ENCODE measurements at regions not wholly inside any gene's neighbourhood (a gene's known extent, or its start where the extent isn't known, plus 50 kb on each side); places are given as distances from the start of the nearest gene placed in this dataset.

DNA sequence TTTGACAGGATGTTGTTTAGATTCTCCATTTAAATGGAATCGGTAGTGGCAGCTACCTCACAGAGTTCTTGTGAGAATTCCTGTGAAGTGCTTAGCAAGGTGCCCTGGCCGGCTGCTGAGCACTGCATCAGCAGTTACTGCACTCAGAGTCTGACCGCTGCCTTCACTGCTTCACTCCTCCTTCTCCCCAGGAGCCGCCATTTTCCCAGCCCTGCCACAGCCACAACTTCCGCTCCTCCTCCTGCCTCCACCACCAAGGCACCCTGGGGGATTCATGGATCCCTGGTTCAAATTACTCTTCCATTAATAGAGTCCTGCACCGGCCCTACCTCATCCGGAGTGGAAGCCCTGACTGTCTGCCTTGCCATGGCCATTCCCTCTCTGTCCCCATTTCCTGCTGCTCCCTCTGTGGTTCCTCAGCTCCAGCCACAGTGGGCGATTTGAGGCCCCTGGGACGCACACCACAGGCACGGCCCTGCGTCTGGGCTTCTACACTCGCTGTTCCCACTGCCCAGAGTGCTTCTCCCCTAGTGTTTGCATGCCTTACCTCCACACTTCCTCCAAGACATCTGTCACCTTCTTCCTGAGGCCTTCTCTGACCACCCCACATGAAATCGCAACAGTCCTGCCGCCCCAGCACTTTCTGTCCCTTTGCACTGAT is 210.3 kb downstream of the IPO8 start:
- TF ChIP-seq HDAC2 (IDR thresholded peaks at IDR 0.05) (no peak), POLR2AphosphoS2 (conservative IDR thresholded peaks at IDR 0.05; ENCODE audit: low read length) (no peak), MAZ (IDR thresholded peaks at IDR 0.05; ENCODE audit: borderline replicate concordance, low read depth, low read length) (no peak), JUN (IDR thresholded peaks at IDR 0.05) (no peak), RCOR1 (IDR thresholded peaks at IDR 0.05; ENCODE audit: low read depth, low read length) (no peak), POLR2A (IDR thresholded peaks at IDR 0.05; ENCODE audit: low read length) (no peak)
- TF ChIP-seq, protein P1, sequence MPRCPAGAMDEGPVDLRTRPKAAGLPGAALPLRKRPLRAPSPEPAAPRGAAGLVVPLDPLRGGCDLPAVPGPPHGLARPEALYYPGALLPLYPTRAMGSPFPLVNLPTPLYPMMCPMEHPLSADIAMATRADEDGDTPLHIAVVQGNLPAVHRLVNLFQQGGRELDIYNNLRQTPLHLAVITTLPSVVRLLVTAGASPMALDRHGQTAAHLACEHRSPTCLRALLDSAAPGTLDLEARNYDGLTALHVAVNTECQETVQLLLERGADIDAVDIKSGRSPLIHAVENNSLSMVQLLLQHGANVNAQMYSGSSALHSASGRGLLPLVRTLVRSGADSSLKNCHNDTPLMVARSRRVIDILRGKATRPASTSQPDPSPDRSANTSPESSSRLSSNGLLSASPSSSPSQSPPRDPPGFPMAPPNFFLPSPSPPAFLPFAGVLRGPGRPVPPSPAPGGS (IDR thresholded peaks at IDR 0.05): no peak
- Histone ChIP-seq H3K4me1 (no peaks in the 10 kb centered on the region), H3K4me3 (no peak overlapping the region), H3K27ac (no peak overlapping the region), H3K4me2 (no peak overlapping the region), H3K9me3 (no peaks in the 10 kb centered on the region)
- ChIA-PET CTCF (no interaction called here), POLR2A (no interaction called here)
- DNase-seq (ENCODE audit: low read depth in 1 of 2, low spot score in 1 of 2) (no peak), FAIRE-seq (no peak), ATAC-seq (no peak)
- WGBS (ENCODE audit: missing lambda C conversion rate): 58% methylated on average over 14 of the region's 14 CpGs

DNA sequence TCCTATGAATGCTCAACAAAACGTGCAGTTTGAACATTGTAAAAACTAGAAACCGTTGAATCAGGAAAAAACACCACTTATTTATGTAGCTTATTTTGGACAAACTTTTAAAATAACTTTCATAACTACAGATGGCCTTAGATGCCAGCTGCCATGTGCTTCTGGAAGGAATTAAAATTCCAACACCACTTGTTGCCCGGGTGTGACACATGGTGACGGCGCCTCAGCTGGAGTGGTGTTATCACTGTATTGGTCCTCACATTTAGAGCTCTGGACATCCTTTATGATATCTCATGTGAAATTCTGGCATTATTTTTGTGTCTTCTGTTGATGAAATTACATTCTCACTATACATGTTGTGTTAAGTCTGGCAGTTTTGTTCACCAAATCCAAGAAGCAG is 211.0 kb downstream of the IPO8 start:
- H3K4me1 ChIP-seq: no peaks in the 10 kb centered on the region
- no peaks in the 10 kb centered on the region for H3K9me3 ChIP-seq
- FAIRE-seq (no peak), ATAC-seq (no peak), DNase-seq (ENCODE audit: low read depth in 1 of 2, low spot score in 1 of 2) (no peak)
- no peak overlapping the region for H3K4me2 ChIP-seq
- WGBS (ENCODE audit: missing lambda C conversion rate): 47% methylated on average over 5 of the region's 5 CpGs
- no peak overlapping the region for H3K27ac ChIP-seq
- TF ChIP-seq RNF2 (IDR thresholded peaks at IDR 0.05; ENCODE audit: borderline replicate concordance, low read depth) (peak; percentile 39; the same call in 1 of the 2 replicates), CBX2 (IDR thresholded peaks at IDR 0.05; ENCODE audit: borderline replicate concordance, low read depth) (no peak)
- ChIA-PET CTCF (no interaction called here), POLR2A (no interaction called here)
- H3K4me3 ChIP-seq: no peak overlapping the region

DNA sequence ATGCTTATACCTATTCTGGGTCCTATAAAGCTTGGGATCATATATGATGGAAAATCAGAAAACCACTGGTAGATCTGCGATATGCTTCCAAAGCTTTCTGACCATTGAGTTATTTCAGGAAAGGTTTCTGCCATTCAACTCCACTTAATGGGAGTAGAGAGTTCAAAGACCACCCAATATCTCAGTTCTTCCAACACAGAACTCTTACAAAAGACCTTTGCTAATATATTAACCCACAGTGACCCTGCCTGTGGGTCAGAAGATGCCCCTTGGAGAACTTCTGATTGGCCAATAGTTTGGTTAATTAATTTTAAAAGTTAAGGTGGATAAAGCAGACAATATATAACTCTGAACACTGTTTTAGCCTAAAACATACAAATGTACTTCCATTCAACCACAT is 213.0 kb downstream of the IPO8 start:
- no peaks in the 10 kb centered on the region for H3K9me3 ChIP-seq
- no peak for DNase-seq (ENCODE audit: low read depth in 1 of 2, low spot score in 1 of 2)
- no peak overlapping the region for H3K4me2 ChIP-seq
- TF ChIP-seq, protein P2, sequence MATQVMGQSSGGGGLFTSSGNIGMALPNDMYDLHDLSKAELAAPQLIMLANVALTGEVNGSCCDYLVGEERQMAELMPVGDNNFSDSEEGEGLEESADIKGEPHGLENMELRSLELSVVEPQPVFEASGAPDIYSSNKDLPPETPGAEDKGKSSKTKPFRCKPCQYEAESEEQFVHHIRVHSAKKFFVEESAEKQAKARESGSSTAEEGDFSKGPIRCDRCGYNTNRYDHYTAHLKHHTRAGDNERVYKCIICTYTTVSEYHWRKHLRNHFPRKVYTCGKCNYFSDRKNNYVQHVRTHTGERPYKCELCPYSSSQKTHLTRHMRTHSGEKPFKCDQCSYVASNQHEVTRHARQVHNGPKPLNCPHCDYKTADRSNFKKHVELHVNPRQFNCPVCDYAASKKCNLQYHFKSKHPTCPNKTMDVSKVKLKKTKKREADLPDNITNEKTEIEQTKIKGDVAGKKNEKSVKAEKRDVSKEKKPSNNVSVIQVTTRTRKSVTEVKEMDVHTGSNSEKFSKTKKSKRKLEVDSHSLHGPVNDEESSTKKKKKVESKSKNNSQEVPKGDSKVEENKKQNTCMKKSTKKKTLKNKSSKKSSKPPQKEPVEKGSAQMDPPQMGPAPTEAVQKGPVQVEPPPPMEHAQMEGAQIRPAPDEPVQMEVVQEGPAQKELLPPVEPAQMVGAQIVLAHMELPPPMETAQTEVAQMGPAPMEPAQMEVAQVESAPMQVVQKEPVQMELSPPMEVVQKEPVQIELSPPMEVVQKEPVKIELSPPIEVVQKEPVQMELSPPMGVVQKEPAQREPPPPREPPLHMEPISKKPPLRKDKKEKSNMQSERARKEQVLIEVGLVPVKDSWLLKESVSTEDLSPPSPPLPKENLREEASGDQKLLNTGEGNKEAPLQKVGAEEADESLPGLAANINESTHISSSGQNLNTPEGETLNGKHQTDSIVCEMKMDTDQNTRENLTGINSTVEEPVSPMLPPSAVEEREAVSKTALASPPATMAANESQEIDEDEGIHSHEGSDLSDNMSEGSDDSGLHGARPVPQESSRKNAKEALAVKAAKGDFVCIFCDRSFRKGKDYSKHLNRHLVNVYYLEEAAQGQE (IDR thresholded peaks at IDR 0.05): no peak
- TF ChIP-seq CHD4 (IDR thresholded peaks at IDR 0.05; ENCODE audit: borderline replicate concordance) (no peak), NFE2L2 (conservative IDR thresholded peaks at IDR 0.05; ENCODE audit: low read length) (no peak)
- FAIRE-seq: no peak
- no peak overlapping the region for H3K4me3 ChIP-seq
- no peak overlapping the region for H3K27ac ChIP-seq
- 60% methylated on average over 1 of the region's 1 CpG for WGBS (ENCODE audit: missing lambda C conversion rate)
- ChIA-PET CTCF (no interaction called here), POLR2A (no interaction called here)
- H3K4me1 ChIP-seq: no peaks in the 10 kb centered on the region
- no peak for ATAC-seq

DNA sequence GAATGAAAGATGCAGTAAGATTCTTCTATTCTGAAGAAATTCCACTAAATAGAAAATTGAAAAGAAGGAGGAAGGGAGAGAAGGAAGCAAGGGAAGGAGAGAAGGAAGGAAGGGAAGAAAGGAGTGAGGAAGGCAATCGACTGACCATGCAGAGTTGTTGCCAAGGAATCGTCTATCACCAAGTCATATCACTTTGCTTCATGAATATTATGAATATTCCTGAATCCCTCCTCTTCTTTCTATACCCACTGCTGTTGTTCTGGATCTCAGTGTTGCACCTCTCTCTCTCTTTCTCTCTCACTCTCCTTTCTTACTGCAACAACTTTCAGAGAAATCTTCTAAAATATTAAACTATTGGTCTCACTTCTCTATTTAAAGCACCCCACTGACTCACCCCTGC is 222.4 kb downstream of the IPO8 start:
- TF ChIP-seq CEBPB (IDR thresholded peaks at IDR 0.05): no peak
- no peak for TF ChIP-seq RFX5 (IDR thresholded peaks at IDR 0.05)
- no peak for TF ChIP-seq TP53 (CRISPR knock-in tag; IDR thresholded peaks at IDR 0.05)
- TF ChIP-seq, protein P3, sequence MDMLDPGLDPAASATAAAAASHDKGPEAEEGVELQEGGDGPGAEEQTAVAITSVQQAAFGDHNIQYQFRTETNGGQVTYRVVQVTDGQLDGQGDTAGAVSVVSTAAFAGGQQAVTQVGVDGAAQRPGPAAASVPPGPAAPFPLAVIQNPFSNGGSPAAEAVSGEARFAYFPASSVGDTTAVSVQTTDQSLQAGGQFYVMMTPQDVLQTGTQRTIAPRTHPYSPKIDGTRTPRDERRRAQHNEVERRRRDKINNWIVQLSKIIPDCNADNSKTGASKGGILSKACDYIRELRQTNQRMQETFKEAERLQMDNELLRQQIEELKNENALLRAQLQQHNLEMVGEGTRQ (IDR thresholded peaks at IDR 0.05): no peak
- FAIRE-seq: no peak
- CTCF ChIA-PET: no interaction called here
- Histone ChIP-seq H3K4me1 (no peaks in the 10 kb centered on the region), H3K9me3 (peaks cover 4% of the 10 kb centered on the region; the same call in 1 of the 3 replicates), H3K4me2 (no peak overlapping the region), H3K27ac (no peak overlapping the region), H3K4me3 (no peak overlapping the region)
- no peak for DNase-seq (ENCODE audit: low read depth in 1 of 2, low spot score in 1 of 2)
- ATAC-seq: no peak
- POLR2A ChIA-PET: no interaction called here
- WGBS (ENCODE audit: missing lambda C conversion rate): 1% methylated on average over 2 of the region's 2 CpGs

Data from A549 (cell line).